PC-9 (cell line): ENCODE measurements at regions not wholly inside any gene's neighbourhood (a gene's known extent, or its start where the extent isn't known, plus 50 kb on each side); places are given as distances from the start of the nearest gene placed in this dataset.

Experiments used
- BruUV-seq: library from RNA; stranded (reverse); fragments of 400-500 nt; replicated peaks from 2 replicates; lab custom pipeline; 2021; lab: Mats Ljungman, UMichigan
- CTCF ChIA-PET: fragments of 300-600 bp; sonication (Branson Sonifier 250); formaldehyde crosslinking; loops from one replicate; lab custom pipeline; 2022; ENCODE audit warnings: antibody characterized with exemption; lab: Charles Lee
- POLR2A ChIA-PET: fragments of 300-600 bp; sonication (Branson Sonifier 250); formaldehyde crosslinking; loops from one replicate; lab custom pipeline; 2022; ENCODE audit warnings: antibody characterized with exemption; ENCODE audit not compliant: unreplicated experiment; lab: Charles Lee
- DNase-seq, 2 experiments: peaks; one replicate each; pipeline versions ENCODE4 v3.0.0 to v3.0.0-alpha.2; 2015 to 2022; ENCODE audit warnings: mixed read lengths in 1 of 2
- H2AFZ ChIP-seq: fragments of 200-600 bp; sonication (generic); 2 replicates; pipeline ENCODE4 v1.8.1; 2017; ENCODE audit warnings: antibody characterized with exemption
- H3F3A ChIP-seq: fragments of 200-600 bp; sonication (generic); 2 replicates; pipeline ENCODE4 v1.8.1; 2017; ENCODE audit warnings: antibody characterized with exemption, mild to moderate bottlenecking, low read depth; ENCODE audit not compliant: insufficient read depth
- H3K27ac ChIP-seq: fragments of 200-600 bp; sonication (generic); 2 replicates; pipeline ENCODE4 v1.6.1; 2016; ENCODE audit warnings: mixed run types
- H3K27me3 ChIP-seq: fragments of 200-600 bp; sonication (generic); 2 replicates; pipeline ENCODE4 v1.6.1; 2016; ENCODE audit warnings: low read depth, mixed run types; ENCODE audit not compliant: insufficient read depth
- H3K36me3 ChIP-seq: fragments of 200-600 bp; sonication (generic); 2 replicates; pipeline ENCODE4 v1.6.1; 2016; ENCODE audit warnings: low read depth, mixed run types
- H3K4me1 ChIP-seq: fragments of 200-600 bp; sonication (generic); replicated peaks from 2 replicates; pipeline ENCODE4 v1.6.1; 2016; ENCODE audit warnings: mixed run types; ENCODE audit not compliant: insufficient read depth
- H3K4me2 ChIP-seq: fragments of 200-600 bp; sonication (generic); 2 replicates; pipeline ENCODE4 v1.6.1; 2017; ENCODE audit warnings: mixed run types
- H3K4me3 ChIP-seq: fragments of 200-600 bp; sonication (generic); 2 replicates; pipeline ENCODE4 v1.6.1; 2016; ENCODE audit warnings: mixed run types
- H3K79me2 ChIP-seq: fragments of 200-600 bp; sonication (generic); 2 replicates; pipeline ENCODE4 v1.6.1; 2017; ENCODE audit warnings: low read depth, mixed run types
- H3K9me2 ChIP-seq: fragments of 200-600 bp; sonication (generic); 2 replicates; pipeline ENCODE4 v1.8.1; 2017; ENCODE audit warnings: mild to moderate bottlenecking; ENCODE audit not compliant: insufficient read depth
- H3K9me3 ChIP-seq: fragments of 200-600 bp; sonication (generic); 2 replicates; pipeline ENCODE4 v1.8.1; 2016; ENCODE audit warnings: low read depth; ENCODE audit not compliant: insufficient read depth
- H4K20me1 ChIP-seq: fragments of 200-600 bp; sonication (generic); 2 replicates; pipeline ENCODE4 v1.8.1; 2017; ENCODE audit not compliant: insufficient read depth
- CTCF ChIP-seq: fragments of 200-600 bp; sonication (generic); conservative IDR thresholded peaks from 2 replicates; pipeline ENCODE4 v1.6.1; 2017; ENCODE audit warnings: mixed run types, antibody characterized with exemption, mild to moderate bottlenecking, moderate library complexity
- EZH2 ChIP-seq: fragments of 200-600 bp; sonication (generic); IDR thresholded peaks from 2 replicates; pipeline ENCODE4 v1.8.0; 2017; ENCODE audit warnings: antibody characterized with exemption, low read depth
- intact Hi-C: fragments of 100-400 bp; cut with micrococcal nuclease; formaldehyde crosslinking; loops from one replicate; pipeline ENCODE4 v1.10.0; 2022; ENCODE audit not compliant: unreplicated experiment

GRCh38 chr15:37619358-37620042 is 314.9 kb upstream of the TMCO5A start:
- Histone ChIP-seq H3K4me3 (no peak overlapping the region), H3K4me2 (no peak overlapping the region), H3F3A (no peaks in the 10 kb centered on the region), H2AFZ (no peak overlapping the region), H3K27ac (no peak overlapping the region), H3K9me3 (no peaks in the 10 kb centered on the region), H3K36me3 (no peaks in the 10 kb centered on the region), H4K20me1 (no peaks in the 10 kb centered on the region), H3K9me2 (no peaks in the 10 kb centered on the region), H3K27me3 (no peaks in the 10 kb centered on the region), H3K4me1 (no peaks in the 10 kb centered on the region), H3K79me2 (no peaks in the 10 kb centered on the region)
- no peak for TF ChIP-seq CTCF
- intact Hi-C loops = no loop called here
- BruUV-seq = no TSS peak
- ChIA-PET CTCF (no interaction called here), POLR2A (no interaction called here)
- DNase-seq = no peak

- BruUV-seq = no TSS peak
- no peaks in the 10 kb centered on the region for H3K4me1 ChIP-seq
- H3K27me3 ChIP-seq = no peaks in the 10 kb centered on the region
- H2AFZ ChIP-seq = no peak overlapping the region
- intact Hi-C loops = no loop called here
- H3F3A ChIP-seq = no peaks in the 10 kb centered on the region
- DNase-seq = no peak
- H3K4me2 ChIP-seq = no peak overlapping the region
- H3K4me3 ChIP-seq = no peak overlapping the region
- no peaks in the 10 kb centered on the region for H3K79me2 ChIP-seq
- no peaks in the 10 kb centered on the region for H3K36me3 ChIP-seq
- POLR2A ChIA-PET = no interaction called here
- H4K20me1 ChIP-seq = no peaks in the 10 kb centered on the region
- CTCF ChIA-PET = no interaction called here
- TF ChIP-seq EZH2 = no peak
- no peaks in the 10 kb centered on the region for H3K9me2 ChIP-seq
- no peak overlapping the region for H3K27ac ChIP-seq
- no peaks in the 10 kb centered on the region for H3K9me3 ChIP-seq
These were observed 308.9 kb upstream of the TMCO5A start for GRCh38 chr15:37625576-37625975.

DNA sequence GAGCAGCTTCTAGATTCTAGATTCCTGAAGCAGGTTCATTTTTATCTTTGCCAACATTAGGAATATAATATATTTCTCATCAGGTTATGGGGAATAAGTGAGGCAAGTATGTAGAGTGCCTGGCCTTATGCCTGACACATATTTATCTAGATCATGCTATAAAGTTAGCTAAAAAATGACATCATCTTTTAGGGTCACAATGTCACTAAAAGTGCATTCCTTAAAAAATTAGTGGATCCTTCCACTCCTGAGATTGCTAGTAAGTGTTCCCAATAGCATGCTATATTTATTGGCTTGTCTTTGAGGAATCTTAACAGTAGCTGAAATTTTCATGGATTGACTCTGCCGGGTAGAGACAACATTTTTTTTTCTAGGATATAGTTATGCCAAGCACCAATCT is 305.9 kb upstream of the TMCO5A start:
- ChIA-PET POLR2A (no interaction called here), CTCF (no interaction called here)
- TF ChIP-seq EZH2 = no peak
- Histone ChIP-seq H3K27me3 (no peaks in the 10 kb centered on the region), H3K79me2 (no peaks in the 10 kb centered on the region), H3K4me1 (no peaks in the 10 kb centered on the region), H2AFZ (no peak overlapping the region), H3F3A (no peaks in the 10 kb centered on the region), H3K9me2 (no peaks in the 10 kb centered on the region), H3K36me3 (no peaks in the 10 kb centered on the region), H3K27ac (no peak overlapping the region), H3K4me3 (no peak overlapping the region), H3K4me2 (no peak overlapping the region), H4K20me1 (no peaks in the 10 kb centered on the region), H3K9me3 (no peaks in the 10 kb centered on the region)
- BruUV-seq = no TSS peak
- intact Hi-C loops = no loop called here
- no peak for DNase-seq

- Histone ChIP-seq H3K9me2 (no peaks in the 10 kb centered on the region), H3K4me3 (no peak overlapping the region), H3K4me2 (no peak overlapping the region), H3K9me3 (no peaks in the 10 kb centered on the region), H2AFZ (no peak overlapping the region), H3F3A (no peaks in the 10 kb centered on the region), H3K27ac (no peak overlapping the region), H3K27me3 (no peaks in the 10 kb centered on the region), H3K36me3 (no peaks in the 10 kb centered on the region), H4K20me1 (no peaks in the 10 kb centered on the region), H3K4me1 (no peaks in the 10 kb centered on the region), H3K79me2 (no peaks in the 10 kb centered on the region)
- DNase-seq = no peak
- TF ChIP-seq EZH2 (no peak), CTCF (no peak)
- CTCF ChIA-PET = no interaction called here
- intact Hi-C loops = no loop called here
- POLR2A ChIA-PET = no interaction called here
- BruUV-seq = no TSS peak
These were observed 297.7 kb upstream of the TMCO5A start for GRCh38 chr15:37636736-37637135.
